Sigmoid colon (tissue), 6 donors: ENCODE measurements at regions not wholly inside any gene's neighbourhood (a gene's known extent, or its start where the extent isn't known, plus 50 kb on each side); places are given as distances from the start of the nearest gene placed in this dataset.

Experiments used
- DNase-seq: peaks from one replicate; pipeline ENCODE4 v3.0.0-alpha.2; 2019
- H3K27ac ChIP-seq, 4 donors: fragments of 200-600 bp; sonication (generic); one replicate each; pipeline ENCODE4 v1.5.1; 2016 to 2019; ENCODE audit warnings: mild to moderate bottlenecking in 1 of 4
- H3K27me3 ChIP-seq, 3 donors: fragments of 200-600 bp; sonication (generic); one replicate each; pipeline ENCODE4 v1.5.1; 2019; ENCODE audit warnings: mild to moderate bottlenecking in 1 of 3
- H3K36me3 ChIP-seq, 4 donors: fragments of 200-600 bp; sonication (generic); one replicate each; pipeline ENCODE4 v1.5.1; 2016 to 2019
- H3K4me1 ChIP-seq, 4 donors: fragments of 200-600 bp; sonication (generic); one replicate each; pipeline ENCODE4 v1.5.1; 2017 to 2019
- H3K4me3 ChIP-seq, 4 donors: fragments of 200-600 bp; sonication (generic); one replicate each; pipeline ENCODE4 v1.5.1; 2017 to 2019; ENCODE audit warnings: mild to moderate bottlenecking in 2 of 4, moderate library complexity in 1 of 4
- H3K9me3 ChIP-seq, 4 donors: fragments of 200-600 bp in 3 of 4; sonication (generic) in 3 of 4; one replicate each; pipeline versions ENCODE4 v1.5.1 to v1.6.1; 2013 to 2019
- EP300 ChIP-seq, 4 donors: sonication (generic); formaldehyde crosslinking; IDR thresholded peaks; one replicate each; pipeline ENCODE4 v1.6.1; 2017; ENCODE audit warnings: antibody characterized with exemption in 4 of 4
- POLR2A ChIP-seq, 2 donors: fragments of 450-650 bp; IDR thresholded peaks; one replicate each; pipeline ENCODE4 v1.6.1; 2016; ENCODE audit warnings: antibody characterized with exemption in 2 of 2, mild to moderate bottlenecking in 2 of 2, moderate library complexity in 2 of 2
- POLR2AphosphoS5 ChIP-seq, 4 donors: sonication (generic); formaldehyde crosslinking; IDR thresholded peaks; one replicate each; pipeline ENCODE4 v1.6.1; 2017; ENCODE audit warnings: antibody characterized with exemption in 4 of 4
- whole genome bisulfite sequencing, 2 donors: extraction: QIAGEN DNeasy Blood & Tissue Kit; methylation state at CpG; one replicate each; pipeline ENCODE4 v1.1.7; 2013; 5-methylcytosine and 5-hydroxymethylcytosine counted together
- intact Hi-C: fragments of 100-400 bp; cut with DNase I; formaldehyde crosslinking; loops from one replicate; pipeline ENCODE4 v1.15.1; 2023
- TF ChIP-seq, protein P1 (sequence below), 4 experiments: fragments of 450-650 bp in 3 of 4; fragments of 200-600 bp in 1 of 4; IDR thresholded peaks; one replicate each; pipeline ENCODE4 v1.5.1; 2016 to 2019; ENCODE audit warnings: antibody characterized with exemption in 4 of 4, mild to moderate bottlenecking in 3 of 4, moderate library complexity in 2 of 4
- donor health status: healthy with polysubstance abuse.
- donor health status: healthy.

- DNase-seq: no peak
- TF ChIP-seq POLR2A (IDR thresholded peaks at IDR 0.05): no peak
- no peak for TF ChIP-seq EP300 (IDR thresholded peaks at IDR 0.05)
- TF ChIP-seq, protein P1, sequence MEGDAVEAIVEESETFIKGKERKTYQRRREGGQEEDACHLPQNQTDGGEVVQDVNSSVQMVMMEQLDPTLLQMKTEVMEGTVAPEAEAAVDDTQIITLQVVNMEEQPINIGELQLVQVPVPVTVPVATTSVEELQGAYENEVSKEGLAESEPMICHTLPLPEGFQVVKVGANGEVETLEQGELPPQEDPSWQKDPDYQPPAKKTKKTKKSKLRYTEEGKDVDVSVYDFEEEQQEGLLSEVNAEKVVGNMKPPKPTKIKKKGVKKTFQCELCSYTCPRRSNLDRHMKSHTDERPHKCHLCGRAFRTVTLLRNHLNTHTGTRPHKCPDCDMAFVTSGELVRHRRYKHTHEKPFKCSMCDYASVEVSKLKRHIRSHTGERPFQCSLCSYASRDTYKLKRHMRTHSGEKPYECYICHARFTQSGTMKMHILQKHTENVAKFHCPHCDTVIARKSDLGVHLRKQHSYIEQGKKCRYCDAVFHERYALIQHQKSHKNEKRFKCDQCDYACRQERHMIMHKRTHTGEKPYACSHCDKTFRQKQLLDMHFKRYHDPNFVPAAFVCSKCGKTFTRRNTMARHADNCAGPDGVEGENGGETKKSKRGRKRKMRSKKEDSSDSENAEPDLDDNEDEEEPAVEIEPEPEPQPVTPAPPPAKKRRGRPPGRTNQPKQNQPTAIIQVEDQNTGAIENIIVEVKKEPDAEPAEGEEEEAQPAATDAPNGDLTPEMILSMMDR (IDR thresholded peaks at IDR 0.05): no peak
- no peak for TF ChIP-seq POLR2AphosphoS5 (IDR thresholded peaks at IDR 0.05)
- Histone ChIP-seq H3K36me3 (no peaks in the 10 kb centered on the region), H3K27me3 (no peaks in the 10 kb centered on the region), H3K9me3 (peaks cover 0 to 3% (median 0%) of the 10 kb centered on the region in 4 donors), H3K4me1 (no peaks in the 10 kb centered on the region), H3K27ac (no peak overlapping the region), H3K4me3 (no peak overlapping the region)
- WGBS, 2 donors: 24 to 38% methylated on average over 3 of the region's 3 CpGs
- intact Hi-C loops: no loop called here
Measured at GRCh38 chr20:55354720-55355119, 650.6 kb downstream of the CBLN4 start.

DNA sequence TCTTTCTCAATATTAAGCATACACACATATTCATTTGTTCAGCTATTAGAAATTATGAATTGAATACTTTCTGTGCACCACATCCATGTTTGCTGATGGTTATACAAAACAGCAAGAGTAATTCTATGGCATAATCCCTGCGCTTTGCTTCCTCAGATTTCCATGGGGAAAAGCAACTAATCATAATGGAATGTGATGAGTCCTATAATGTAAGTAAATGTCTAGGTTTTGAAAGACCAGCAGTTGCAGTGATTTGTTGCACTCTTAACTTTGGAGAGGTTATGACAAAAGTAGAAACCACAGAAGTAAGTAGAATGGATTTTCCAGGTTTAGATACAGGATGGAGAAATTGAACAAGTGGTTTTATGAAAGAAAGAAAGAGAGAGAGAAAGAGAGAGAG lies 652.1 kb downstream of the CBLN4 start:
- Histone ChIP-seq H3K36me3 (no peaks in the 10 kb centered on the region), H3K4me3 (no peak overlapping the region), H3K27me3 (no peaks in the 10 kb centered on the region), H3K27ac (no peak overlapping the region), H3K9me3 (peaks cover 0 to 3% (median 0%) of the 10 kb centered on the region in 4 donors), H3K4me1 (no peaks in the 10 kb centered on the region)
- intact Hi-C loops: no loop called here
- no peak for DNase-seq
- WGBS, 2 donors: 87 to 91% methylated on average over 1 of the region's 1 CpG
- TF ChIP-seq, protein P1 (IDR thresholded peaks at IDR 0.05): no peak
- TF ChIP-seq EP300 (IDR thresholded peaks at IDR 0.05): no peak

- no peaks in the 10 kb centered on the region for H3K27me3 ChIP-seq
- H3K27ac ChIP-seq: no peak overlapping the region
- no peak overlapping the region for H3K4me3 ChIP-seq
- 50 to 68% methylated on average over 5 of the region's 5 CpGs for WGBS, 2 donors
- H3K9me3 ChIP-seq: peaks cover 0 to 3% (median 0%) of the 10 kb centered on the region in 4 donors
- H3K4me1 ChIP-seq: no peaks in the 10 kb centered on the region
- no peak for DNase-seq
- intact Hi-C loops: no loop called here
- H3K36me3 ChIP-seq: no peaks in the 10 kb centered on the region
- TF ChIP-seq, protein P1 (IDR thresholded peaks at IDR 0.05): no peak
- TF ChIP-seq POLR2A (IDR thresholded peaks at IDR 0.05) (no peak), POLR2AphosphoS5 (IDR thresholded peaks at IDR 0.05) (no peak), EP300 (IDR thresholded peaks at IDR 0.05) (no peak)
Measured at GRCh38 chr20:55348223-55348622, 657.1 kb downstream of the CBLN4 start.

- H3K4me3 ChIP-seq: no peak overlapping the region
- no peaks in the 10 kb centered on the region for H3K9me3 ChIP-seq
- TF ChIP-seq POLR2AphosphoS5 (IDR thresholded peaks at IDR 0.05): no peak
- TF ChIP-seq, protein P1 (IDR thresholded peaks at IDR 0.05): no peak
- TF ChIP-seq EP300 (IDR thresholded peaks at IDR 0.05): no peak
- TF ChIP-seq POLR2A (IDR thresholded peaks at IDR 0.05): no peak
- DNase-seq: no peak
- intact Hi-C loops: no loop called here
- 88 to 96% methylated on average over 3 of the region's 3 CpGs for WGBS, 2 donors
- no peaks in the 10 kb centered on the region for H3K27me3 ChIP-seq
- no peak overlapping the region for H3K27ac ChIP-seq
- no peaks in the 10 kb centered on the region for H3K36me3 ChIP-seq
- no peaks in the 10 kb centered on the region for H3K4me1 ChIP-seq
Measured at GRCh38 chr20:55342822-55343221, 662.5 kb downstream of the CBLN4 start.

DNA sequence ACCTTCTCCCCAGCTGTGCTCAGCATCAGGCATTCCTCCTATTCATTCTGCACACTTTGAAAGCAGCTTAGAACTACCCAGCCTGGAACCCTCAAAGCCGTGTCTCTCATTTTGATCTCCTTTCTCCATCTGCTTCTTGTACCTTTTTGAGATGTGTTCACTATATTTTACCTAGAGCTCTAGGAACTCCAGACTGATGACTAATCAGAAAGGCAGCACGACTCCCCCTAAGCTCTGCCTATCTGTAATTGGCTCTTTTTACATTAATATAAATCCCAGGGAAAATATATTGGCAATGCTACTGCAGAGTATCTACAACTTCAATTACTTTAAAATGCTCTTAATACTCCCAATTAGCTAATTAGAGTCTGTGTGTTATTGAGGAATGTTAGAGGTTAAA lies 671.5 kb downstream of the CBLN4 start:
- H3K4me3 ChIP-seq: no peak overlapping the region
- H3K27ac ChIP-seq: no peak overlapping the region
- no peaks in the 10 kb centered on the region for H3K9me3 ChIP-seq
- DNase-seq: no peak
- no peaks in the 10 kb centered on the region for H3K4me1 ChIP-seq
- no peaks in the 10 kb centered on the region for H3K36me3 ChIP-seq
- H3K27me3 ChIP-seq: no peaks in the 10 kb centered on the region
- 49 to 61% methylated on average over 2 of the region's 2 CpGs for WGBS, 2 donors
- TF ChIP-seq EP300 (IDR thresholded peaks at IDR 0.05) (no peak), POLR2A (IDR thresholded peaks at IDR 0.05) (no peak), POLR2AphosphoS5 (IDR thresholded peaks at IDR 0.05) (no peak)
- TF ChIP-seq, protein P1 (IDR thresholded peaks at IDR 0.05): no peak
- intact Hi-C loops: no loop called here
